ENCODE measurements at regions not wholly inside any gene's neighbourhood (a gene's known extent, or its start where the extent isn't known, plus 50 kb on each side); places are given as distances from the start of the nearest gene placed in this dataset.

DNA sequence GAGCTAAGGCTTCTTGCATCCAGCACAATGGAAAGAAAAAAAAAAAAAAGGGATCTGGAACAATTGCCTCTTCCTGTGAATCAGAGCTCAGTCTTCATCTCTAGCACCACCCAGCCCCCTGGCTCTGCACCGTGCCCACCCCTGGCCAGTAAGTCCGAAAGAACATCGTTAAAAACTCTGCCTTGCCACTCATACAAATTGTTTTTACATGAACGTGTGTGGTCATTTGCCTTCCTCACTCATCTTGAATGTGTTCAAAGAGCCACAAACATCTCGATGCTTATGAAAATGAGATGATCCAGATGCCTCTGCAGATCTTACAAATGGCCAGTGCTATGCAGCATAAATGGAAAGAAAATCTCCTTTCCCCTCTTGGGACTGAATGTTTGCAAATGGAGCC lies 400.0 kb upstream of the PPP2R3A start:
- ChIA-PET CTCF (ENCODE audit: unreplicated experiment) (interaction anchor here (0.6 kb wide), 1 partner anchor 245 kb away, joined by 3 read pairs; no protein-coding TSS in a partner anchor), POLR2A (no interaction called here)
- no peak overlapping the region for H3K4me3 ChIP-seq (ENCODE audit: low read depth, low read length, poor library complexity, severe bottlenecking)
- no peak overlapping the region for H3K4me2 ChIP-seq (ENCODE audit: low read length)
- no peaks in the 10 kb centered on the region for H3K9me2 ChIP-seq (ENCODE audit: insufficient read depth, low read length)
- BruUV-seq (replicated peaks), result no TSS peak
- H2AFZ ChIP-seq (ENCODE audit: low read length), result no peak overlapping the region
- intact Hi-C loops (cut with micrococcal nuclease; ENCODE audit: unreplicated experiment), result no loop called here
- no peaks in the 10 kb centered on the region for H3K4me1 ChIP-seq (ENCODE audit: insufficient read depth, low read length, poor library complexity, severe bottlenecking)
- no peaks in the 10 kb centered on the region for H4K20me1 ChIP-seq (ENCODE audit: insufficient read depth, low read length)
- DNase-seq (ENCODE audit: low spot score), result no peak
- H3K9me3 ChIP-seq (ENCODE audit: low read length), result no peaks in the 10 kb centered on the region
- no peaks in the 10 kb centered on the region for H3K79me2 ChIP-seq (ENCODE audit: insufficient read depth, low read depth, low read length)
- TF ChIP-seq CTCF (conservative IDR thresholded peaks at IDR 0.05; ENCODE audit: low read length) (no peak), EZH2phosphoT487 (IDR thresholded peaks at IDR 0.05; ENCODE audit: borderline replicate concordance, low read depth, low read length) (no peak)
- no peak overlapping the region for H3K27ac ChIP-seq (ENCODE audit: low read depth, low read length, poor library complexity, severe bottlenecking)
- H3K36me3 ChIP-seq (ENCODE audit: insufficient read depth, low read length), result no peaks in the 10 kb centered on the region

- H3K27ac ChIP-seq (ENCODE audit: low read depth, low read length, poor library complexity, severe bottlenecking), result no peak overlapping the region
- no peaks in the 10 kb centered on the region for H3K9me2 ChIP-seq (ENCODE audit: insufficient read depth, low read length)
- no peaks in the 10 kb centered on the region for H4K20me1 ChIP-seq (ENCODE audit: insufficient read depth, low read length)
- H3K4me1 ChIP-seq (ENCODE audit: insufficient read depth, low read length, poor library complexity, severe bottlenecking), result no peaks in the 10 kb centered on the region
- no peak for TF ChIP-seq EZH2phosphoT487 (IDR thresholded peaks at IDR 0.05; ENCODE audit: borderline replicate concordance, low read depth, low read length)
- no peak for TF ChIP-seq CTCF (conservative IDR thresholded peaks at IDR 0.05; ENCODE audit: low read length)
- H3K4me2 ChIP-seq (ENCODE audit: low read length), result no peak overlapping the region
- ChIA-PET CTCF (ENCODE audit: unreplicated experiment) (no interaction called here), POLR2A (no interaction called here)
- no peak overlapping the region for H3K4me3 ChIP-seq (ENCODE audit: low read depth, low read length, poor library complexity, severe bottlenecking)
- H3K36me3 ChIP-seq (ENCODE audit: insufficient read depth, low read length), result no peaks in the 10 kb centered on the region
- no peak for DNase-seq (ENCODE audit: low spot score)
- H3K9me3 ChIP-seq (ENCODE audit: low read length), result no peaks in the 10 kb centered on the region
- no peak overlapping the region for H2AFZ ChIP-seq (ENCODE audit: low read length)
- intact Hi-C loops (cut with micrococcal nuclease; ENCODE audit: unreplicated experiment), result no loop called here
- no TSS peak for BruUV-seq (replicated peaks)
- no peaks in the 10 kb centered on the region for H3K79me2 ChIP-seq (ENCODE audit: insufficient read depth, low read depth, low read length)
These were observed 398.3 kb upstream of the PPP2R3A start for GRCh38 chr3:135567223-135567622.

DNA sequence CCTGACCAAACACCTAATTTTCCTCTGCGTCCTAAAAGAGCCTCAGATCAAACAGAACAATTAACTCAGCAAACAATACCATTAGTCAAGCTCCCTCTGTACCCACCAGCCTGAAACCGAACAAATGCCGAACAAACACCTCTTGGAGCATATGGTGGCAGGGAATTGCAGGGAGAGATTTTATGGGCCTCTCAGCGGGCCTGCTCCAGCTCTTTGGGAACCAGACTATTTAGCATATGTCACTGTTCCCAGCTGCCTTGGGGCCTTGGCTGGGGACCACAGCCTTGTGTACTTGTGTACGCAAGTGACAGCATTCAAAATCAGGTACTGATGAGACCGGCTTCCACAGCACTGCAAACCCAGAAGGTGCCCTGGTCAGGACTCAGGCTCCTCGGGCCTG lies 388.8 kb upstream of the PPP2R3A start:
- no TSS peak for BruUV-seq (replicated peaks)
- Histone ChIP-seq H3K27ac (ENCODE audit: low read depth, low read length, poor library complexity, severe bottlenecking) (no peak overlapping the region), H3K79me2 (ENCODE audit: insufficient read depth, low read depth, low read length) (no peaks in the 10 kb centered on the region), H3K4me1 (ENCODE audit: insufficient read depth, low read length, poor library complexity, severe bottlenecking) (no peaks in the 10 kb centered on the region), H3K4me2 (ENCODE audit: low read length) (no peak overlapping the region), H3K9me2 (ENCODE audit: insufficient read depth, low read length) (no peaks in the 10 kb centered on the region), H2AFZ (ENCODE audit: low read length) (no peak overlapping the region), H3K9me3 (ENCODE audit: low read length) (no peaks in the 10 kb centered on the region), H4K20me1 (ENCODE audit: insufficient read depth, low read length) (no peaks in the 10 kb centered on the region), H3K4me3 (ENCODE audit: low read depth, low read length, poor library complexity, severe bottlenecking) (no peak overlapping the region), H3K36me3 (ENCODE audit: insufficient read depth, low read length) (no peaks in the 10 kb centered on the region)
- TF ChIP-seq CTCF (conservative IDR thresholded peaks at IDR 0.05; ENCODE audit: low read length) (no peak), EZH2phosphoT487 (IDR thresholded peaks at IDR 0.05; ENCODE audit: borderline replicate concordance, low read depth, low read length) (no peak)
- ChIA-PET POLR2A (interaction anchor here (0.5 kb wide), 1 partner anchor 13 kb away, joined by 3 read pairs; no protein-coding TSS in a partner anchor), CTCF (ENCODE audit: unreplicated experiment) (no interaction called here)
- no peak for DNase-seq (ENCODE audit: low spot score)
- intact Hi-C loops (cut with micrococcal nuclease; ENCODE audit: unreplicated experiment), result no loop called here

Data from OCI-LY7 (cell line).